BJ (cell line): ENCODE measurements at regions not wholly inside any gene's neighbourhood (a gene's known extent, or its start where the extent isn't known, plus 50 kb on each side); places are given as distances from the start of the nearest gene placed in this dataset.

Source experiments
- CTCF ChIA-PET: fragments of 350-600 bp; formaldehyde crosslinking; extraction: SDS; loops from one replicate; lab custom pipeline; 2021; ENCODE audit warnings: antibody characterized with exemption, inconsistent platforms; lab: Yijun Ruan, JAX
- POLR2A ChIA-PET: fragments of 300-600 bp; sonication (Branson Sonifier 250); formaldehyde crosslinking; extraction: SDS; loops from one replicate; lab custom pipeline; 2021; ENCODE audit warnings: antibody characterized with exemption; lab: Charles Lee
- DNase-seq: peaks from one replicate; pipeline ENCODE4 v3.0.0-alpha.2; 2011; ENCODE audit warnings: low read depth
- H3K27me3 ChIP-seq: 2 replicates; pipeline ENCODE4 v1.6.0; 2011; ENCODE audit warnings: low read length; ENCODE audit not compliant: control insufficient read depth, insufficient read depth
- H3K36me3 ChIP-seq: 2 replicates; pipeline ENCODE4 v1.5.1; 2011; ENCODE audit warnings: low read length; ENCODE audit not compliant: control insufficient read depth, insufficient read depth
- H3K4me3 ChIP-seq: 2 replicates; pipeline ENCODE4 v1.5.1; 2011; ENCODE audit warnings: low read depth, mild to moderate bottlenecking, control low read depth, low read length
- CTCF ChIP-seq: IDR thresholded peaks from 2 replicates; pipeline ENCODE4 v1.5.1; 2011; ENCODE audit warnings: low read depth, mild to moderate bottlenecking, control low read depth, inconsistent platforms, low read length, moderate library complexity; ENCODE audit not compliant: insufficient read depth

GRCh38 chr4:137774501-137774900, 242.2 kb upstream of the PCDH18 start:
- CTCF ChIA-PET, result no interaction called here
- no peak for TF ChIP-seq CTCF
- DNase-seq, result no peak
- no peak overlapping the region for H3K4me3 ChIP-seq
- no peaks in the 10 kb centered on the region for H3K27me3 ChIP-seq
- POLR2A ChIA-PET, result no interaction called here
- no peaks in the 10 kb centered on the region for H3K36me3 ChIP-seq

GRCh38 chr4:137768881-137769280, 236.6 kb upstream of the PCDH18 start:
- POLR2A ChIA-PET, result no interaction called here
- H3K36me3 ChIP-seq, result no peaks in the 10 kb centered on the region
- CTCF ChIA-PET, result interaction anchor here (0.6 kb wide), 1 partner anchor 302 kb away, joined by 3 read pairs; no protein-coding TSS in a partner anchor
- no peak for TF ChIP-seq CTCF
- no peak for DNase-seq
- H3K27me3 ChIP-seq, result no peaks in the 10 kb centered on the region
- H3K4me3 ChIP-seq, result no peak overlapping the region

- Histone ChIP-seq H3K4me3 (no peak overlapping the region), H3K36me3 (no peaks in the 10 kb centered on the region), H3K27me3 (no peaks in the 10 kb centered on the region)
- ChIA-PET POLR2A (no interaction called here), CTCF (interaction anchor here (0.6 kb wide), 1 partner anchor 303 kb away, joined by 3 read pairs; no protein-coding TSS in a partner anchor)
- no peak for TF ChIP-seq CTCF
- DNase-seq, result no peak
These were observed 235.9 kb upstream of the PCDH18 start for GRCh38 chr4:137768196-137768595.

GRCh38 chr4:137762591-137762990, 230.3 kb upstream of the PCDH18 start:
- CTCF ChIA-PET, result no interaction called here
- DNase-seq, result no peak
- no peaks in the 10 kb centered on the region for H3K36me3 ChIP-seq
- H3K4me3 ChIP-seq, result no peak overlapping the region
- TF ChIP-seq CTCF, result no peak
- no peaks in the 10 kb centered on the region for H3K27me3 ChIP-seq
- POLR2A ChIA-PET, result no interaction called here

- no peak overlapping the region for H3K4me3 ChIP-seq
- CTCF ChIA-PET, result no interaction called here
- peak; percentile 51 for DNase-seq
- H3K27me3 ChIP-seq, result no peaks in the 10 kb centered on the region
- POLR2A ChIA-PET, result interaction anchor here (0.6 to 0.7 kb wide), 2 partner anchors 280 to 376 kb away, joined by 4 read pairs; no protein-coding TSS in a partner anchor
- no peak for TF ChIP-seq CTCF
- no peaks in the 10 kb centered on the region for H3K36me3 ChIP-seq
These were observed 222.6 kb upstream of the PCDH18 start for GRCh38 chr4:137754652-137755471.
